ENCODE measurements at regions not wholly inside any gene's neighbourhood (a gene's known extent, or its start where the extent isn't known, plus 50 kb on each side); places are given as distances from the start of the nearest gene placed in this dataset.
"Not testable (repeated sequence)": the region's sequence is repeated elsewhere in the genome, so short reads cannot be mapped to it uniquely, and the experiment has no call there.

GRCh38 chr5:67544942-67545341 lies 348.3 kb upstream of the CD180 start:
- DNase-seq: not testable (repeated sequence)

DNA sequence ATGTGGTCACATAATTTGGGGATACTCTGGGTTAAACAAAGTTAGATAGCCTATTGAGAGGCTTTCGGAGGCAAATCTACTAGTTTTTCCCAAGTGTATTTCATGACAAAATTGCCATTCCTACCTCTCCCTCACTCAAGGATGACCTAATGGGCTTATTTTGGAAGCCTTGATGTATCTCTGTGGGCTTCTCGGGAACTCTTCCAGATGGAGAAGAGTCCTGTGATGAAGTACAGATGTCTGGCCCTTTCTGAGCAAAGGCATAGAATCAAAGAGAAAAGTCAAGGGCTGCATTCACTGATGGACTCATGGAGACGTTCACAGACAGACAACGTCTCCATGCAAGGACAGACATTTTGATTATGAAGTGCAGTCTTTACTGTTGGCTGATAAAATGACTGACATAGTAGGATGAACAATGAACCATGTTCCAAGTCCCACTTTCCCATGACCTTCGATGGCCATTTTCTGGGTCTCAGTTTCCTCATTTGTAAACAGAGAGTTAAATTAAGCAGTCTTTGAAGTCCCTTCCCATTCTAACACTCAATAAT lies 347.2 kb upstream of the CD180 start:
- DNase-seq: peak; percentile 32

GRCh38 chr5:67542479-67542878 lies 345.9 kb upstream of the CD180 start:
- DNase-seq: no peak

DNA sequence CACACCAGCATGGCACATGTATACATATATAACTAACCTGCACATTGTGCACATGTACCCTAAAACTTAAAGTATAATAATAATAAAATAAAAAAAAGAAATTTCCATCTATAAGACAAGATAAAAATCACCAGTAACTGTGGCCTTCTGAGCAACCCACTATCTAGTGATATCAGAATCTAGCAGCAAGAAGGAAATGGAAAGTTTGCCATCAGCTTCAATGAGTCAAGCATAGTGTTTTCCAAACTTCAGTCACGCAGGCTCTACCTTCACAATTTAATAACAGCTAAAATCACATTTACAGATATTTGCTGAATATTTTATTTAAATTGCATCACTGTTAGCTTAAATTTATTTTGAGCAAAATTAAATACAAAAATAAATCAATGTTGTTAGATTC lies 345.3 kb upstream of the CD180 start:
- no peak for DNase-seq

GRCh38 chr5:67538855-67539506 lies 342.4 kb upstream of the CD180 start:
- no peak for DNase-seq

DNA sequence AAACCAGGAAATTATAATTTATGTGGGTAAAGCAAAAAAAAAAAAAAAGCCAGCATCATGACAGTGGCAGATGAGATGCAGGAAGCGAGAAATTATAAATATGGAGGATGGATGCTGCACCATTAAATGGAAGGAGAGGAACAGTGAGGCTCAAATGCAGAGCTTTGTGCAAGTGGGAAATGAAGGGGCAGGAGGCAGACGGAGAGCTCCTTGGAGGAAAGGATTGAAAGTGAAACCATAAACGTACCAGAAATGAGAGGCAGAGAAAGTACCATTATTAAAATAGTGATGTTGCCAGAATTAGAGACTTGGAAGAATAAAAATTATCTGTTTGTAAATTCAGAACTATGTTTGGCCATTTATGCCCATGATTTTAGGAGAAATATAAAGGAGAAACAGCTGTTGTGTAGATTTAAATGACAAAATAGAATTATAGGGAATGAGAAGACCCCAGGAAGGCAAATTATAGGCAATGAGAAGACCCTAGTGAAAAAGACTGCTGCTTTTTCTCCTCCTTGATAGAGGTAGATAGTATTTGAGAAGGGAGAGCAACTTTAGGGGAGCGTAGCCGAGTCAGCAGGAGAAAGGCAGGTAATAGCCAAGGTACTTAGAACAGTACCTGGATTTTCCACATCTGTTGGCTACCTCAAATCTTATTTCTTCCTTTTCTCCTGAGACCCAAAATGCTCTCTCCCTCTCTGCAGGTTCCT lies 341.0 kb upstream of the CD180 start:
- no peak for DNase-seq

- no peak for DNase-seq
These were observed 340.3 kb upstream of the CD180 start for GRCh38 chr5:67536866-67537265.

DNA sequence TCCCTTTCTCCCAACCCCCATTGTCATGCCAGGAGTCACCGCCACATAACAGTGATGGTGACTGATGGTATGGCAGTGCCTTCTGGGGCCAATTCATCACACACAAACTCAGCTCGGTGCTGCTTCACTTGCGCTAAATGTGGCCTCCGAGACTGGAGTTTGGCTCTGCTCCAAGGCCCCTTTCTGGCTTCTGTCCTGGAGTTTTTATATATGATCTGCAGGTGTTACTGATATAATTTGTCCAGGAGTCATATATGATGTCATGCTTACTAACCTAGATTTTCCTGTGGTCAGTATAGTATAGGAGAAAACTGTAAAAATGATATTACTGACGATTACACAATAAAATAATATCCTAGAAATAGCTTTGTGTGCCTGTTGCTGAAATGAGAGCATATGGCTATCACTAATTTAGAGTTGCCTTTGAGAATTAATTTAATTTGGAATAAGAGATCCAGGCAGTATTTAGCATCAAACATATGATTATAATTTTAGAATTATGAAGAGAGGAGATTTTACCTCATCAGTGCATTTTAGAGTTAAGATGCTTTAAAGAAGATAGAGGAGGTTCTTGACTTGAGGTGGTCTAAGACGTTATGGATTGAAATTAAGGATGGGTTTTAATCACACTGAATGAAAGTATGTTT lies 334.1 kb upstream of the CD180 start:
- peak; percentile 12 for DNase-seq

DNA sequence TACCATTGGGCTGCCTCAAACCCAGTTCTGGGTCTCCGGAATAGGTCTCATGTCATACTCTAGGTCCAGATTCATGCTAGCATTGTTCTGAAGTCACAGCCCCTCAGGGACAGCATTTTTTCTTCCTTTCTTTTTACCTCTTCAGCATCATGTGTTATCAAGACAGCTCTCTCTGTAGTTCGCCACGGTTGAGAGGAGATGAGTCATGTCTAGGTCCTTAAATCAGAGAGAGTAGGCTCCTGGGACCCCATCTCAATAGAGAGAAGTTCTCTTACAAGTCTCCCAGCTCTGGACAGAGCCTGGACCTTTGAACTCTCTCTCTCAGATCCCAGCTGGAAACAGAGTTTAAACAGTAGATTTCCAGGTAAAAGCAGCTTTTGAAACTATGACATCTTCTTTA lies 332.4 kb upstream of the CD180 start:
- no peak for DNase-seq

- no peak for DNase-seq
These were observed 330.2 kb upstream of the CD180 start for GRCh38 chr5:67526793-67527192.

DNA sequence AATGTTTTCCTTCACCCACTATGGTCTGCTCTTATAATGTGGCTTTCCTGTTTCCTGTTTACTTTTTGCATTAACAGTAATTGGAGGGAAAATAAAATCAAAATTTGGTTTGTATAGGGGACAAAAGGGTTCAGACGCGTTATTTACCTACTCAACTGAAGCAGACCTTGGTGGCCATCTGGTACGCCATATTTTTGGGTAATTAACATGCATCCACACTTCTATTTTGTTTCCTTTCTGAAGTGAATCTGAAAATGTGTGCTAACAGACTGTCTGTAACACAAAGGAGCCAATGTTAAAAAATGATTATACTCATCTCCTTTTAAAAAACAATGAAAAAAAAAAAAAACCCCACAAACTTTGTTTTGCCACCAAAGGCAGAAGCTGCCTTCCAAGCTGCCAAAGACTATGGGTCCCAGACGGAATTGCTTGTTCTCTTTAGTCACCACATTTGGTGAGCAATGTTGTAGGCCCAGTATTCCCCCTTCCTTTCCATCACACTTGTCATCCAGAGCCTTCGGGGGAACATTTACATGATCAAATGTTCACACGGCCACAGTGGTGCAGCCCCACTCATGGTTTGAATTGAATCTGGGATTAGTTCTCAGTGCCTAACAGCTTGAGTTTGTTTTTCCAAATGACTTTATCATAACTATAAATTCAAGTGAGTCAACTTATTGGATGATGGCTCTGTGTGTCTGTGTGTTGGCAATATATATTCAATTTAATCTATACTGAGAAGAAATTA lies 323.7 kb upstream of the CD180 start:
- no peak for DNase-seq

GRCh38 chr5:67518227-67518626 lies 321.6 kb upstream of the CD180 start:
- no peak for DNase-seq

DNA sequence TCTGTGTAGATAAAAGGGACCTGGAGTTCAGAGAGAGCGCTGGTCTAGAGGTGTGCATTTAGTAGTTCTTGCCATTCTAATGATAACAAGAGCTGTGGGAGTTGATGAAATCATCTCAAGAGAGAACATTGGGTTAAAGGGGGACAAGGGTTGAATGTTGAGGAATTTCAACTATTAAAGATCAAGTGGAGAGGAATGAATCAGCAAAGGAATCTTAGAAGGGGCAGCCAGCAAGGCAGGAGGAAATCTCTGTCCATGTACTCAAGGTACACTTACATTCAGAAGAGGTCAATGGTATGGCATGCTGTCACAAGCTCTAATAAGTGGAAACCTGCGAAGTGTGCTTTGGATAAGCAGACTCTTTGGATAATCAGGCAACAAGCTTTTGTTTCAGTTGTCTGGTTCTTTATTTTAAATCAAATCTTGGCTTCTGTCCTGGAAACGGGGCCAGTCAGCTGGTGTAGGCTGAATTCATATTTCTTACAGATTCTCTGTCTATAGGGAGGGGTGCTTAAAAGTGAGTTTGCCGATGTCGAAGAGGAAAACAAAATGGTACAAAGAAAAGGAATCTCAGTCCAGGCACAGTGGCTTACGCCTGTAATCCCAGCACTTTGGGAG lies 320.5 kb upstream of the CD180 start:
- DNase-seq: peak; percentile 57

GRCh38 chr5:67515762-67516161 lies 319.2 kb upstream of the CD180 start:
- no peak for DNase-seq

DNA sequence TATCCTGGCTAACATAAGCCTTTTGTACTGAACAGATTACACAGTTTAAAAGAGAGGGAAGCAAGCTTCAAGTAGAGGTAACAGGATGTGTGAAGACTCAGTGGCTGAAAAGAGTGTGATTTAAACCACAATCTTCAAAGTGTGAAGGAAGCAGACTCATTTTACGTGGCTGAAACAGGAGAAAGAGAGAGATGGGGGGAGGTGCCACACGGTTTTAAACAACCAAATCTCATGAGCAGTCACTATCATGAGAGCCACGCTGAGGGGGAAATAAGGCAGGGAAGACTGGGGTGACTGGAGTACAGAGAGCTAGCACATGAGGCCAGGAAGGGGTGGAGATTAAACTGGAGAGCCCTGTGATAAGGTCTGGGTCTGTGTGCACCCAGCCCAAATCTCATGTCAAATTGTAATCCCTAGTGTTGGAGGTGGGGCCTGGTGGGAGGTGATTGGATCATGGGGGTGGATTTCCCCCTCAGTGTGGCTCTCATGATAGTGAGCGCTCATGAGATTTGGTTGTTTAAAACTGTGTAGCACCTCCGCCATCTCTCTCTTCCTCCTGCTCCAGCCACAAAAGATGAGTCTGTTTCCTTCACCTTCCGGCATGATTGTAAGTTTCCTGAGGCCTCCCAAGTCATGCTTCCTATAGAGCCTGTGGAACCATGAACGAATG lies 318.6 kb upstream of the CD180 start:
- no peak for DNase-seq

DNA sequence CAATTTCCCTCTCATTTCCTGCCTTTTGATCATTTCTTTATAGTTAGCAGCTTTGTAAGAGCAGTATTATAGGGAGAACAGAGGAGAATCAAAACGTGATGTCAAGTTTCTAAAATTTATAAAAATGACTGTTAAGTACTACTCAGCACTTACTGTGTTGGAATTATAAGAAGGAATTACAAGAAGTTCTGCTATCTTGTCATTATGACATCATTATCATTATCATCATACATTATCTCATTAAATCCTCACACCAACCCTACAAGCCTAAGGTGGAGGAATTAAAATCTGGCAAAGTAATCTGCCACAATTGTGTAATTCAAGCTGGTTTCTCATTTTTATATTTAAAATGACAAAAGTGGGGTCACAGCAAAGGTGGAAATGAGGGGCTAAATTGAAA lies 316.2 kb upstream of the CD180 start:
- no peak for DNase-seq

DNA sequence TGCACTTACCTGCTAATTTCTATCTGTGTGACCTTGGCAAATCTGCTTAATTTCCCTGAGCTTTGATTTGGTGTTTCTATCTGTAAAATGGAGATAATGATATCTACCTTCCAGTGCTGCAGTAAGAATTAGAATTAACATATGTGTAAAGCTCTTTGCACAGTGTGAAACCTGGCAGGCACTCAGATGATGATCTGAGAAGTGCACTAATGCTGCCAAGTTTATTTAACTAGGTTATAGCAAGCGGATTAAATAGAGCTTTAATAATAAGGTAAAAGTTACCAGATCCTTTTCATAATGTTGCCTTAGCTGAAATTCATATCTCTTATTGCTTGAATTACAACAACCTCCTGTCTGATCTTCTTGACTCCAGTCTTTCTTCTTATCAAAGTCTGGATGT lies 315.3 kb upstream of the CD180 start:
- no peak for DNase-seq

DNA sequence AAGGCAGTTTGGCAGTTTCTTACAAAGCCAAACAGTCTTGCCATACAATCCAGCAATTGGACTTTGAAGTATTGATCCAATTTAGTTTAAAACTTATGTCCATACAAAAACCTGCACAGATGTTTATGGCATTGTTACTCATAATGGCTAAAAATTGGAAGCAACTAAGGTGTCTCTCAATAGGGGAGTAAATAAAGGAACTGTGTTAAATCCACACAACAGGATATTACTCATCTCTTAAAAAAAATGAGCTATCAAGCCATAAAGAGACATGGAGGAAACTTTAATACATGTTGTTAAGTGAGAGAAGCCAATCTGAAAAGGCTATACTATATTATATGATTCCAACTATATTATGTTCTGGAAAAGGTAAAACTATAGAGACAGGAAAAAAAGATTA lies 313.6 kb upstream of the CD180 start:
- DNase-seq: no peak

- no peak for DNase-seq
These were observed 313.0 kb upstream of the CD180 start for GRCh38 chr5:67509402-67510186.

GRCh38 chr5:67506241-67506640 lies 309.6 kb upstream of the CD180 start:
- no peak for DNase-seq

DNA sequence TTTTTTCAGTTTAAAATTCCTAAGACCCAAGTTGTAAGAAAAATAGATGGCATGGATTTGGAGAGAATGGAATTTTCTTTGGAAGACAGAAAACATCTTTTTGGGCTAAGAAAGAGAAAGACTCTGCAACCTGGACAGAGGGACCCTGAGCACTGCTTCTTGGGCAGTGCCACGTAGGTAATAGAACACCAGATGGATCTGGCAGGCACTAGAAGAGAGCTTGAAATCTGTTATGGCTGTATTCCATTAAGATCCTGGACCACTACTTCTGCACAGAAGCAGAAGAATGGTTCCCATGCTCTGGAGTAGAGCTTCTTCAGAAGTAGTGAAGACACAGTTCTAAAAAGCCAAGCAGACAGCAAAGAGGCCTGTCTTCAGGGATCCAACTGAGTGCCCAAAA lies 306.4 kb upstream of the CD180 start:
- DNase-seq: no peak
